DOHH2 (cell line): ENCODE measurements at regions not wholly inside any gene's neighbourhood (a gene's known extent, or its start where the extent isn't known, plus 50 kb on each side); places are given as distances from the start of the nearest gene placed in this dataset.

Source experiments
- CTCF ChIP-seq: fragments of 200-600 bp; sonication (generic); IDR thresholded peaks from one replicate; pipeline ENCODE4 v1.5.1; 2014; ENCODE audit warnings: antibody characterized with exemption, mild to moderate bottlenecking, low read depth, low read length; ENCODE audit not compliant: poor library complexity, severe bottlenecking
- EZH2phosphoT487 ChIP-seq: fragments of 200-600 bp; sonication (generic); IDR thresholded peaks from 2 replicates; pipeline ENCODE4 v1.6.1; 2017; ENCODE audit warnings: borderline replicate concordance, mild to moderate bottlenecking, antibody characterized with exemption, low read length, moderate library complexity, mixed read lengths

GRCh38 chr1:99571092-99571734, 74.7 kb upstream of the PALMD start:
- TF ChIP-seq CTCF (no peak), EZH2phosphoT487 (no peak)
